IPS-18c (cell line): ENCODE measurements at regions not wholly inside any gene's neighbourhood (a gene's known extent, or its start where the extent isn't known, plus 50 kb on each side); places are given as distances from the start of the nearest gene placed in this dataset.

ENCODE experiments used
- H3K4me3 ChIP-seq: 2 replicates; pipeline ENCODE4 v1.7.0; 2013; ENCODE audit warnings: low read depth, mild to moderate bottlenecking, low read length, moderate library complexity; ENCODE audit not compliant: insufficient read depth
- H3K9me3 ChIP-seq: one replicate; pipeline ENCODE4 v1.6.1; 2013; ENCODE audit warnings: mild to moderate bottlenecking, low read length, moderate library complexity; ENCODE audit not compliant: control insufficient read depth, insufficient read depth

GRCh38 chr11:123250892-123251656, 56.0 kb upstream of the CLMP start:
- H3K4me3 ChIP-seq, result no peak overlapping the region
- no peaks in the 10 kb centered on the region for H3K9me3 ChIP-seq

GRCh38 chr11:123249354-123249753, 54.3 kb upstream of the CLMP start:
- H3K4me3 ChIP-seq, result no peak overlapping the region
- no peaks in the 10 kb centered on the region for H3K9me3 ChIP-seq

GRCh38 chr11:123247813-123248379, 52.8 kb upstream of the CLMP start:
- no peak overlapping the region for H3K4me3 ChIP-seq
- H3K9me3 ChIP-seq, result no peaks in the 10 kb centered on the region

- Histone ChIP-seq H3K9me3 (no peaks in the 10 kb centered on the region), H3K4me3 (no peak overlapping the region)
Measured at GRCh38 chr11:123247496-123247799, 52.4 kb upstream of the CLMP start.

- Histone ChIP-seq H3K4me3 (no peak overlapping the region), H3K9me3 (no peaks in the 10 kb centered on the region)
Measured at GRCh38 chr11:123246749-123247495, 51.9 kb upstream of the CLMP start.

- Histone ChIP-seq H3K9me3 (no peaks in the 10 kb centered on the region), H3K4me3 (no peak overlapping the region)
Measured at GRCh38 chr11:123245567-123245966, 50.5 kb upstream of the CLMP start.
